ENCODE measurements at regions not wholly inside any gene's neighbourhood (a gene's known extent, or its start where the extent isn't known, plus 50 kb on each side); places are given as distances from the start of the nearest gene placed in this dataset.

DNA sequence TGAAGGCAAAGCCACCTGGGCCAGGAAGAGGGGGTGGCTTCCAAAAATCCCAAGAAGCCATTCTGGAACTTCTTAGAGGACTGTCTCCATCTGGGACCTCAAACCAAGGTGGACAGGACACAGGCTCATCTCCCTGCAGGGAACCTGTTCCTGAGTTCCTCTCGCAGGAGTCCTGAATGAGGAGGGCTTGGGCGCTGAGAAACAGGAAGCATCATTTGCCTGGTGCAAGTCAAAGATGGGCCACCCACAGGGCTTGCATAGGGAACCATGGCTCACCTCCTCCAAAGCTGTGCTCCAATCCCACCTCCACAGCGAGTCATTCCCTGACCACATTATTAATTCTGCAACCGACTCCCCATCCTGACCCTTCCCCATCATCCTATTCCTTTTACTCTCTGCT lies 55.0 kb upstream of the RPL38 start:
- DNase-seq = no peak

DNA sequence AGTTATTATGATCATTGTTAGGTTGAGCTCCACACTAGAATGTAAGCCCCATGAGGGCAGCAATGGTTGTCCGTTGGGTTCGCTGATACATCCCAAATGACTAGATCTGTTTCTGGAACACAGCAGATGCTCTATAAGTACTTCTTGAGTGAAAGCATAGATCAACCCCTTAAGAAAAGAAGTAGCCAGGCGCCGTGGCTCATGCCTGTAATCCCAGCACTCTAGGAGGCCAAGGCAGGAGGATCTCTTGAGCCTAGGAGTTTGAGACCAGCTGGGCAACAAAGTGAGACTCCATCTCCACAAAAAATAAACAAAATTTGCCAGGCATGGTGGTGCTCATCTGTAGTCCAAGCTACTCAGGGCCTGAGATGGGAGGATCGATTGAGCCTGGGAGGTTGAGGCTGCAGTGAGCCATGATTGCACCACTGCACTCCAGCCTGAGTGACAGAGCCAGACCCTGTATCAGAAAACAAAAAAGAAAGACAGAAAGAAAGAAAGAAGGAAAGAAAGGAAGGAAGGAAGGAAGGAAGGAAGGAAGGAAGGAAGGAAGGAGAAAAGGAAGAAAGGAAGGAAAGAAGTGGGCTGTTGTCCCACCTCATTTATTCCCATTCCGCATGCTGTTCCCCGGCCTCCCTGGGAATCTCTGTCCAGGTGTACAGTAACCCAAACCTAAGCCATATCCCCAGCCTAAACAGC lies 54.4 kb upstream of the RPL38 start:
- no peak for DNase-seq

GRCh38 chr17:74149597-74150427 lies 53.7 kb upstream of the RPL38 start:
- DNase-seq = no peak

DNA sequence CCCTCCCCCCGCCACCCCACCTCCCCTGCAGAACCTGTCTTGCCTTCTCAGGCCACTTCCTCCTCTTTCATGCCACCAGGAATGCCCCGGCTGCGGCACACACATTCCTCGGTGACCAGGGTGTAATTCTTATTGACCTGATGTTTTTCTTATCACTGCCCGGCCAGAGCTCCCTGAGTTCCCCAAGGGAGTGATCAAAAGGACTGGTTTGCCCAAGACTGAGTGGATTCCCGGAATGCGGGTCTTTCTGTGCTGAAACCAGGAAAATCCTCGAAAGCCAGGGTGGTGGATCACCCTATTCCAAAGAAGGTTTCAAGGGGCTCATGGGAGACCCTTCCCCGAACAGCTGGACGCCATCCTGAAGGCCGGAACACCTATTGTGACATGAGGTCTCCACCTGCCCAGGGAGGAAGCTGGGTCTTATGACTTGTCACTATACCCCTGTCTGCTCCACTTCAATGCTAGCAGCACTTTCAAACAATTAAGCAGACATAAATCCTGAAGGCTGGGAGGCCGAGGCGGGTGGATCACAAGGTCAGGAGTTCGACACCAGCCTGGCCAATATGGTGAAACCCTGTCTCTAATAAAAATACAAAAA lies 53.0 kb upstream of the RPL38 start:
- no peak for DNase-seq

- DNase-seq = no peak
Observed at GRCh38 chr17:74151551-74152315, 51.7 kb upstream of the RPL38 start.

- DNase-seq = peak; percentile 26
Observed at GRCh38 chr17:74152591-74153455, 50.7 kb upstream of the RPL38 start.

DNA sequence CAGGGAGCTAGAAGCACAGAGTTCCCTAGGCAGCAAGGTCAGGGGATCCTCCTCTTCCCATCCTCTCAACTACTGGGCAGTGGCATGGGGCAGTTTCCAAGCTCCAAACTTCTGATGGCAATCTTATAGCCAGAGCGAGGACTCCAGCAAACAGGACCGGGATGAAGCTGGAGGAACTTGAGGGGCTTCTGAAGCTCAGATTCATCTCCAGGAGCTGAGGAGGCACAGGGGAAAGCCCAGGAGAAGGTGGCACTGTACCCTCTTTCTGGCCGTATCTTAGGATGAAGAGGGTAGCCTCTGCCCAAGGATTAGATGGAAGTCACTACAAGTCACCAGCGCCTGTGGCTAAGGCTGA lies 50.0 kb upstream of the RPL38 start:
- no peak for DNase-seq

Measured in hindlimb muscle (tissue), 1 donor.